Stimulated activated CD8-positive, alpha-beta memory T cell treated with anti-CD3 and anti-CD28 coated beads, Interleukin-4, amount 100 ng/mL, for 48 hours (primary cell): ENCODE measurements at regions not wholly inside any gene's neighbourhood (a gene's known extent, or its start where the extent isn't known, plus 50 kb on each side); places are given as distances from the start of the nearest gene placed in this dataset.

Experiments
- DNase-seq: peaks from one replicate; pipeline ENCODE4 v3.0.0-alpha.2; 2020

DNA sequence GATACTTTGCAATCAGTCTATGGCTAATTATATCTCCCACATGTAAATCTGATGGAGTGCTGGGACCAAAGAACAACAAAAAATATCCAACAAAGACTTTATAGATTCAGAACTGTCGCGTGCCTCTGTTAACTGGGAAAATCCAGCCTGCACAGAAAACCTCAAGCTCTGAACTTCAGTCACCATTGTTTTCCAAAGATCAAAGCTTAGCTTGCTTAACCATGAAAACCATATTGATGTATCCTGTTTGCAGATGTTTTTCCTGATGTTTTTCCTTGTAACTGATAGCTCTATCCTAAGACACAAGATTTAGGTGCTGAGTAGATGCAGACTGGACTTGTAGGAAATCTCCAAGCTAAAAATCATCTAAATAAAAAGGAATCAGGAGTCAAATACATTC, 163.7 kb downstream of the GXYLT1 start:
- no peak for DNase-seq

DNA sequence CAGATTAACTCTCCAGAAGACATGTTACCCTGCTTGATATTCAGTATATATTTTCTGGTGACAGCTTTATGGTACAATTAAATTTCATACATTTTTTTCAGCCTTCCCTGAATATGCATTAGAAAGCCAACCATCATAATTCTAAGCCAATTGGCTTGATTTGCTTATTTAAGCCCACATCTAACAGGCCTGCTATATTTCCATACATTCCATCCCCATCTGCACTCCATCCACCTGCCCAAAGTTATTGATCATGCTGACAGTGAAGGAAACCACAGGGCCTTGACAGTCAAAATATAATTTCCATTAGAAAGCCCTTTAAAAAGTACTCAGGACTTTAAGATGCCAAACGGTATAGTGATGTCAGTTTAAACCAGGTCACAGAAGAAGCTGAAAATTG, 164.3 kb downstream of the GXYLT1 start:
- no peak for DNase-seq

DNA sequence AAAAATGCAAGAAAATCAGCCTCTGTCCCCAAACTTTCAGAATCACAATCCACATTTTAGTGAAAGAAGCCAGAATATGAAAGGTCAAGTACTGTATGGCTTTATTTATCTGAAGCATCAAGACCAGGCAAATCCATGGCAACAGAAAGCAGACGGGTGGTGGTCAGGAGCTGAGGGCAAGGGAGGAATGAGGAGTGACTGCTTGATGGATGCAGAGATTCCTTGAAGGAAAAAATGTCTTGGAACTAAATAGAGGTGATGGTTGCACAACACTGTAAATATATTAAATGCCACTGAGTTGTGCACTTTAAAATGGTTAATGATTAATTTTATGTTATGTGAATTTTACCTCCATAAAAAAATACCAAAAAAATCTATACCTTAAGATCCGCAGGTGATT, 165.1 kb downstream of the GXYLT1 start:
- no peak for DNase-seq

DNA sequence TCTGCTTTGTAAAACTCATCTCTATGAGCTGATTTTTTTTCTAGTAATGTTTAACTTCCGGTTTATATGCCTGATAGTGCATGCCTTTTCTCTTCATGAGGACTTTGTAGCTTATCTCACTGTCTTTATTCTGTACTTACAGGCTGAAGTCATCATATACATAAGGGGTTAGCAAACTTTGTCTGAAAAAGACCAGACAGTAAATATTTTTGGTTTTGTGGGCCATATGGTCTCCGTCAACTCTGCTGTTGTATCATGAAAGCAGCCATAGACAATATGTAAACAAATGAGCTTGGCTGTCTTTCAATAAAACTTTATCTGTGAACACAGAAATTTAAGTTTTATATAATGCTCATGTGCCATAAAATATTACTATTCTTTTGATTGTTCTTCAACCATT, 172.1 kb downstream of the GXYLT1 start:
- no peak for DNase-seq

DNA sequence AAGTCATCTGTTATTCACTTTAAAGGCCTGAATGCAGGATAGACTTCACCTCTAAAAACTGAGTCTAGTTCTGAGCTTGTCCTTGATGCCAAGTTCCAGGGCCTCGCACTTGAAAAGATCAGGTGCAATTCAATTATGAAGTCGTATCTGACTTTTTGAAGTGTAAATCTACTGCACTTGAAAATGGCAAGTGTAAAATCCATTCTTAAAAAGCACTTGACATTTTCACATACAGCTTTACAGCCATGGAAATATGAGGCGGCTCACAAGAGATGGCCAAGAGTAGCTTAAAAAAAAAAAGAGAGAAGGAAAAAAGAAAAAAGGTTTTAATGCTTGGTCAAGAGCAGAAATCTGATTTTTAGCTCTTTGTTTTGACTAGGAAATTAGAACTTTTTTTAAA, 172.5 kb downstream of the GXYLT1 start:
- DNase-seq: no peak

DNA sequence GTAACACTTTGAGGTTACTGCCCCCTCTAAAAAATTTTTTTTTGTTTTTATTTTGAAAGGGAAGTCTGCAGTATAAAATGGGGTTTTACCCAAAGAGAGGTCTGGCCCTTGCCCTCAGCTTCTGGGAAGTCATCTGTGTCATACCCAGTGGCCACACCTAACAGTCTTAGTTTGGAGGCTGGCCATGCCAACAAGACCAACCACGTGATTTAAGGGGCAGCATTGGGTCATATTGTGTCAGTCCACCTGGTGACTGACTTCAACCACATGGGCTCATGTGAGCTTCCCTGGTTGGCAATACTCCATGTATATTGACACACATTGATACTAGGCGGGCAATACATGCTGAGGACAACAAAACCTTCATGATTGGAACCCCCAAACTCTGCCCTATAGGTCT, 173.9 kb downstream of the GXYLT1 start:
- no peak for DNase-seq

DNA sequence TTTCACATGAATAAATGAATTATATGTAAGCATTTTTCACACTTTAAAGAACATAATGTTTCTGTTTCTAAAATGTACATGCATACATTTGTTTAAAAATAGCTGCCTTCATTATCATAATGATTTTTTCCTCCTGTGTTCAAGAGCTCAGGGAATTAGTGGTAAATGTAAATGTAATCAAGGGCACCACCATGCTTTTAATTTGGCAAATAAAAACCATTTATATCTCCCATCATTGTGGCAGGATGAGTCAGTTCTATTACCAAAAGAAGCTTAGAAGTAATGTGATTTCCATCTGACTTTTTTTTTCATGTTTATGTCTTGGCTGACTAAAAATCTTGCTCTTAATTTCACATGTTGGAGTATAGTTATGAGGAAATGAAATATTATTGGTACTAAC, 176.1 kb downstream of the GXYLT1 start:
- no peak for DNase-seq

DNA sequence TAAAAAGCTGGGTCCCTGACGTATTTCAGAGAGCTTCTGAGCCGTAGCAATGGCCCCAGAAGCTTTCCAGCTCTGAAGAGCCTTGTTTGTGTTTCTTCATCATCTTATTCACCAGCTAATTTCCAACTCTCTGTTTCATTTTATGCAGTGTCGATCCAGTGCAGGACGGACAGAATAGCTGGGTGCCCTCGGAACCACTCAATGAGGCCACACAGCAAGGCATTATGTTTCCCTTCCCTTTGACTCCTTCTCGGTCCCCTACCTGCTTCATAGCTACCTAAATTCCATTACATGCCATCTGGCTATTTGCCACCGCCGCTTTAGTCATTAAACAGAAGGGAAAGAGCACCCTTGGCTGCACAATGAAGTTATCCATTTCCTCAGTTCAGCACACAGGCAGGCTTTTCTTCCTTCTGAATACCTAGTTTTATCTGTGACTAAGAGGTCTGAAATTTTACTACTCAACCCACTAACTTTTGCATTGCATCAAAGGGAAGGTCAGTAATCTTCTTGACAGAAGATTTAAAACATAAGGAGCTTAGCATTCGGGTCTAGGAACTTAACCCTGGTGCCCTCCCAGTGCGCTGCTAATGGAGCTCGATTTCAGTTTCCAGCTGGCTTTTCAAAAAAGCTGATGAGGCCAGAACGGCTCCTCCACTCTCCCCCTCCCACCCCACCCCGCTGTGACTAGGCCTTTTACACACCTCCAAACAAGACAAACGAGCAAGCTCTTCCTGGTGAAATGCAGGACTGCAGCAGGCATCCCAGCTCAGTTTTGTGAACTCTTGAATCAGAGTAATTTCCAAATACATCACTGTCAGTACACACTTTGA, 176.8 kb downstream of the GXYLT1 start:
- DNase-seq: no peak

DNA sequence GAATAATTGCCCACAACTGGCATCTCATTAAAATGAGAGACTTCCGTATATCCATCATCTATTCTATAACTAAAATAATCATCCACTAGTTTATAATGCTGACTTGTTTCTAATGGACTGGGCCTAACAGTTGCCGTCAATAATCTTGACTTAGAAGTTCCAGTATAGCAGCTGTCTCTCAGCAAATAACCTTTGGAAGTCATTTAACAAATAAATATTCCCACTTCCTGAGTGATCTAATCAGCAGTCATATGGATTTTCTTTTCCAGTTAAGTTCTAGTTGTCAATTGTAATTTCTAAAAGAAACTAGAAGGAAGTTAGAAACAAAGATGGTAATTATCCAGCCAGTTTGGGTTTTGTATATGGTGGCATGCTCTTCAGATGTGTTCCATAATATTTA, 177.8 kb downstream of the GXYLT1 start:
- DNase-seq: no peak

DNA sequence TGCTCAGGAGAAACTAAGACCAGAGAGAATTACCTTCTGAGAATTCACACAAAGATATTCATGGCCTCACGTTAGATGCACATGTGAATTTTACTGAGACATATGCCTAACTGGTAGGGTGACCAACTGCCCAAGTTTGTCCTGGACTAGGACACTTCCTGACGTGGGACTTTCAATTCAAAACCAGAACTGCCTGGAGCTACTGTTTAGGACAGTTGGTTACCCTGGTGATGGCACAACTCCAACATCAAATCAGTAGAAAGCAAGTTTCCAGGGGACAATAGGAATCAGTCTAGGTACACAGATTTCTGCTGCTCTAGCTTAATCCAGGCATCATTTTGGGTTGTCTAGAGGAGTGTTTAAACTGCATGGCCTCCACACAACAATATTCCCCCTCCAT, 178.7 kb downstream of the GXYLT1 start:
- no peak for DNase-seq

DNA sequence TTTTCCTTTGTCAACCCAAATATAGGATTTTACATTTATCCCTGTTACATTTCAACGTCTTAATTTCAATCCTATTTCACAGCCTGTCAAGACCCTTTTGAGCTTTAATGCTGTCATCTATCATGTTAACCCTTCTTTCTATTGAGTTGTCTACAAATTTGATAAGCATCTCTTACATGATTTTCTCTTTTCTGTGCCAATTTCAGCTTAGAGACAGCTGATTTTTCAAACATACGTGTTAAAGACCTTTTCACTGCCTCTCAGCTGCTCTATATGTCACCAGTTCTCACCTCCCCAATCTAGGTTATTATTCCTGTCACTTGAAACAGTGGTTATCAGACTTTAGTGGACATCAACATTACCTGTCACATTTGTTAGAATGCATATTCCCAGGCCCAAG, 181.3 kb downstream of the GXYLT1 start:
- no peak for DNase-seq

DNA sequence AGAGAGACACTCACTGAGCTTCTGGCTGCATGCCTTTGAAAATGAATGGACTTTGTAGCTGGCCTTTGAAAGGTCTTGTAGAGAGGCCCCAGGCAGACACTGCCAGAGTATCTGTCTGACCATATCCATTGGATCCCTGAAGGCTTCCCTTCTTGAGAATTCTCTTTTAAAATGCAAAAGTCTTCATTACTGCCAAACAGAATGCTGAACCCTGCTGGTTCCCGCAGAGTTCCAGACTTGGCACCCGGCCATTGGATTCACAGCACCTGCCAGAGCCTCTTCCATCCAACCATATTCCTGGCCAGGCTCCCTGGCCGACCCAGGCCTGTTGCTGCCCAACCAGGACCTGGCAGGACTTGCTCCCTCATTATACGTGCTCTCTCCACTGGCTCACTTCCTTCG, 182.5 kb downstream of the GXYLT1 start:
- no peak for DNase-seq

DNA sequence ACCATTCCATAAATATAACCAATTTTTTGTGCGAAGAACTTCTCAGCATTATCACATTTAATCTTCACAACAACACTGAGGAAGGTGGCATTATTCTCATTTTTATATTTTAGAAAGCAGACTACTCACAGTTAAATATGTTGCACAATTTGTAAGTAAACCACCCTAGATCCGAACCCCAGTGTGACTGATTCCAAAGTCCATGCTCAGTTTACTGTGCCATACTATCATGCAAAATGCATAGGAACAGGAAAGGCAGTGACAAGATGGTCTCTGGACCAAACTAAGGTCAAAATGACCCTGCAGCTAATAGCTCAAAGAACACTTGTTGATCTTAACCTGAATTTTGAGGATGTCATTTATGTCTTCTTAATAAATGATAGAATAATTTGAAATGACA, 185.4 kb downstream of the GXYLT1 start:
- DNase-seq: no peak

DNA sequence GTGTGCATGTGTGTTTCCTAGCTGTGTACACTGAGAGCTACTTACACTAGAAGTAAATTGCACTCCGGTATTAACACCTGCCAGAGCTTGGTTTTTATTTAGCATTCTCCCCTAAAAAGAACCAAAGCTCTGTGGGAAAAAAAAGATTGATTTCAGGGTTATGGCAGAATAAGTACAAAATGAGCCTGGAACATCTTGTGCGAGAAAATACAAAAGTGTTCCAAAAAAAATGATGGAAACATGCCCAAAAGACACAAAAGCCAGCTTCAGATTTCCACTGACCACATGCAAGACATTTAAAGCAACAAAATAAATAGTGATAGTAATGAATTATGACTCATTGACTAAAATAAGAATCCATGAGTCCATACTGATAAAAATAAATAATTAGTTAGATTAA, 188.3 kb downstream of the GXYLT1 start:
- DNase-seq: no peak

DNA sequence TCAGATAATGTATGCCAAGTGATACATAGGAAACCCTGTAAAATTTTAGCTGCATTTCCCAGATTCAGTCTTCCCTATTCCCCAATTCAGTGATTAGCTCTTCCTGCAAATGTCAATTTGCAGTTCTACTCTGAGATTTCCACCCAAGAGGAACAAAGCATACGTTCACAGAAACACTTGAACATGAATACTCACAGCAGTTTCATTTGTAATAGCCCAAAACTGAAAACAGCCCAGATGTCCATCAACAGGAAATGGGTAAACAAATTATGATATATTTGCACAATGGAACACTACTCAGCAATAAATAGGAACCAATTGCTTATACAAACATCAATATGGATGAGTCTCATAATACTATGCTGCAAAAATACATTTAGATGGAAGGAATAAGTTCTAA, 194.2 kb downstream of the GXYLT1 start:
- DNase-seq: no peak

DNA sequence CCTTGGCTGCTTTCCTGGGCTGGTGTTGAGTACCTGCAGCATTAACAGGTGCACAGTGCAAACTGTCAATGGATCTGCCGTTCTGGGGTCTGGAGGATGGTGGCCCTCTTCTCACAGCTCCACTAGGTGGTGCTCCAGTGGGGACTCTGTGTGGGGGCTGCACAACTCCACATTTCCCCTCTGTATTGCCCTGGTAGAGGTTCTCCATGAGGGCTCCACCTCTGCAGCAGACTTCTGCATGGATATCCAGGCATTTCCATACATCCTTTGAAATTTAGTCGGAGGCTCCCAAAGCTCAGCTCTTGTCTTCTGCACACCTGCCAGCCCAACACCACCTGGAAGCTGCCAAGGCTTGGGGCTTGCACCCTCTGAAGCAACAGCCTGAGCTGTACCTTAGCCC, 198.6 kb downstream of the GXYLT1 start:
- no peak for DNase-seq

DNA sequence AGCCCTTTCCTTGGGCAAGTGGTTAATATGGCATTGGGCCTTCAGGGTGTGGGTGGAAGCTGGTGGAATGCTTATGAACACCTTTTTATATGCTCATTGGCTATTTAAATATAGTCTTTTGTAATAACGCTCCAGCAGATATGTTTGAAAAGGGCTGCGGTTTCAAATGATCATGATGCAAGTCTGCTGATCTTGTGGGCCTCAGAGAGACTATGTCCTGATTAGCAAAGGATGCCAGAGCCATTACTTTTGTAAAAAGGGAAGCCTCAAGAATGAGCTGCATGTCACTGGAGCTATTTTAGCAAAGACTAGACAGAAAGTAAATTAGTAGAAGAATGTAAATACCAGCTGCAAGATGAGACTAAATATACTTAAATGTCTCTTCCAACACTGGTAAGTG, 200.5 kb downstream of the GXYLT1 start:
- no peak for DNase-seq

DNA sequence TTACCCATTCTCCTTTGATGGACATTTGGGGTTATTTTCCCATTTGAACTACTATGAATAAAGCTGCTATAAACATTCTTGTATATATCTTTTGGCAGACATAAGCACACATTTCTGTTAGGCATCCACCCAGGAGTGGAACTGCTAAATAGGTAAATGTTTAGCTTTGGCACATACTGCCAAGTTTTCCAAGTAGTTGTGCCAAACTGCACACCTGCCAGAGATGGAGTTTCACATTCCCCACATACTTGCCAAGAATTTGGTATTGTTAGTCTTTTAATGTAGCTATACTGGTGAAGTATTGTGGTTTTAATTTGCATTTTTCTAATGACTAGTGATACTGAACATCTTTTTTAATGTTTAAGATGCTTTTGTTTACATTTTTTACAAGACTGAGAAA, 201.0 kb downstream of the GXYLT1 start:
- no peak for DNase-seq

DNA sequence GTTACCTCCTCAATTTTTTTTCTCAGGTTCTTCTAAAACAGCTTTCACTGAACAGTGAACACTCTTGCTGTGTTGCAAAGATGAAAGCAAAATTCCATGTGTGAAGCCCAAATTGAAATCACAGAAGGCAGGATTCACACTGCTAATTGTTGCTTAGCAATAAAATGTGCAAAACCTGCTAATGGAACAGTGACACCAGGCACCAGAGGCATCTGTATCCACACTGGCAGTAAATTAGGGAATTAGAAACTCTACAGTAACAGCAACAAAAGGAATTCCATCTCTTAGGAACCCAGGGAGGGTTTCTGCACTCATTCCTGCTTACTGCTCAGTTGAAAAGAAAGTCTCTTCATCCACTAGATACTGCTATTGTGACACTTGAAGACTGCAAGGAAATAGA, 202.3 kb downstream of the GXYLT1 start:
- DNase-seq: no peak

DNA sequence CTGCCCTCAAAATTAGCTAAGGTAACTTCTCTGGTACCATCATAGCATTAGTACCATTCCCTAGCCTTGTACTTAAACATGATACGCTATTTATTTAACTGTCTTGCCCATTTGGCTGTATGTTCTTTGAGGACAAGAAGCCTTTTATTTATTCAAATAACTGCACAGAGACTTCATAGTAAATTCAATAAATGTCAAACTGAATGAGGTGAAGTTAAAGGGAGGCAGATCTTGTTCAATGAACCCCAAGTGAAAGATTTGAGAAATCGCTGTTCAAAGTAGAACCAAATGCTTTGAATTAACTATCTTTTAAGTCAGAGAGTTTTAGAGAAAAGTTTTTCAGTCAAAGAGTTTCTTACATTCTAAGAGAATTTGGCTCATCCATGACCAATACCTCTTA, 203.6 kb downstream of the GXYLT1 start:
- DNase-seq: no peak

DNA sequence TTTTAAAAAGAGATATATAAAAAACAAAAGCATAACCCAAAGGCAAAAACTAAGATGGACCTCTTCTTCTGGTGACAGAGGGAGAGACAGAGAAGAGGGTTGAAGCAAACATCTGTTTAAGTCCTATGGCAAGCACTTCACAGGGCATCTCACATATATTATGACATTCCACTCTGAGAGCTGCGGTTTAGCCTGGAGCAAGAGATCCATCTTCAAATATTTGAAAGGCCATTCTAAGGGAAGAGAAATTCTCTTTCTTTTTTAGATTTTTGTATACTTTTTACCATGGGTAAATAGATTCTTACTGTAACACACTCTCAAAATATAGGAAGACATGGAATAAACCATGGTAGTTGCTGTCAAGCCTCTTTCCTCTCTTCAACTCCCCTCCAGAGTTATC, 204.1 kb downstream of the GXYLT1 start:
- no peak for DNase-seq

DNA sequence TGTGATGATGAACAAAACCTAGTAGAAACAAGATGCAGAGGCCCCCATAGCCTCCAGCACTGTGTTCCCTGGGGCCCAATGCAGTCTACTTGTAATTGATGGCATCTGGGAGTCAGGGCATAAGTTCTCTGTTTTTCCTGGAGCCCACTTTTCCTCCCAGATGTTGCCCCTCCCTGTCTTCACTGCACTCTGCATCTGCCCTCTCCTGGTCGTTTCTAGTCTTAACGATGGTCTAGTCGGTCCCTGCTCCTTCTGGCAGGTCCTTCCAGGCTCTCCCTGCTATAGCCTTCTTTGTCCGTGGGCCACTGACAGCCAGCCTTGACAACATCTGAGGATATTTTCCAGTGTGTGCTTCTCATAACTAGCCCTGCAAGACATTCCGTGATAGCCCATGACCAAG, 208.3 kb downstream of the GXYLT1 start:
- DNase-seq: no peak

DNA sequence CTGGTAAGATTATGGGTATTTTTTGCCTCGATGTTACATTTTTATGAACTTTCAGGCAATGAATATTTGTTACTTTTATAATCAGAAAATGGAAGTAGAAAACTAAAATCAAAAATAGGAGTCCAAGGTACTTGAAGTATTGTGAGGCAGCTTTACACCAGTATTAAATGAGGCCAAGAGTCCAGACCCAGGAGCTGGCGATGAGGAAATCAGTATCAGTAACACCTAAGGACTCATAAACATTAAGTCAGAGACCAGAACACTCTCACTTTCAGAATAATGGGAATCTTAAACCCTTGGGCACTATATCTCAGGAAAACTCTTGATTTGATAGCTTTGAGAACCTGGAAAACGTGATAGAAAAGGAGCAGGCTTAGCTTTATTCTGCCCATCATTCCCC, 208.8 kb downstream of the GXYLT1 start:
- no peak for DNase-seq

DNA sequence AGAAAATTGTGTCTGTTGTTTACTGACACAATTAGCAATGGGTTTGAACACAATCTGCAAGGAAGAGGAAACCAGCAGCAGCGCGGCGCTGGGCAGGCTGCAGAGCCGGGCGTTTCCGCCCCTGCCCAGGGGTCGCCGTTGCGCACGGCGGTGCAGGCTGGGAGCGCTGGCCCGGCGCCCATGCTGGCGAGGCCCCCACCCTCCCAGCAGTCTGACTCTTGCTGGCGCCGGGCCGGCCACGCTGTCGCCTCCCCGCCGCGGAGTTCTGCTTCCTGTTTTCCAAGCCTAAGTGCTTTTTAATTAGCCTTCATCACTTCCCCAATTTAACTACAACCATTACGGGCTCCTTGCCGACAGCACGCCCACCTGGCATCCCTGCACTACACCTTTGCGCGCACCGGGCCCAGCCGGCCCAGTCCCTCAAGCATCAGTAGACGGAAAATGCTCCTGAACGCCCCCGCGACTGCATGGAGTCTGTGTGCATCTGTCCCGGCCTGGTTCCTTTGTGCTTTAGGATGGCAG, 212.1 kb downstream of the GXYLT1 start:
- peak; percentile 31 for DNase-seq

DNA sequence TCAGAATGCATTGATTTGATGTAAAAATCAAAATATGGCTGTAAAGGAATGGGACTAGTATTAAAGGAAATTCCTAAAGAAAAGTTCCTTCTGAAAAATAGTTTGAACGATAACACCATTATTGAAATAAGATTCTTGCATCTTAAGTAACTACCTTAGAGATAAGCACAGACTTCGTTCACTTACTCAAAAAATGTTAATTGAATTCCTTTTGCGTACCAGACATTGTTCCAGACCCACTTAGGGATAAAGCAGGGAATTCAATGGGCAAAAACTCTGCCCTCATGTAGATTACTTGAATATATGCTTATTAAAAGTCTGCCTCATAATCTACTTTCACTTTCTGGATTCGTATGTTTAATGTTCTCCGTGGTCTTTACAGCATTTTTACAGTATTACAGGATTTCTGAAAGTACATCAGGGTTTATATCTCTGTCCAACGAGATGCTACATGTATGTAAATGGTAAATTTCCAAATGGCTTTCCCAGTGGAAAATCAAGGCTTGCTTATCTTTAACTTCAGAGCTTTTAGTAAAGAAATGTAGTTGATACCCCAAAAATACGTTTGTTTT, 213.7 kb downstream of the GXYLT1 start:
- no peak for DNase-seq
